D341Med (cell line): ENCODE measurements at regions not wholly inside any gene's neighbourhood (a gene's known extent, or its start where the extent isn't known, plus 50 kb on each side); places are given as distances from the start of the nearest gene placed in this dataset.

ENCODE experiments used
- DNase-seq: peaks from one replicate; pipeline ENCODE4 v3.0.0; 2012; ENCODE audit warnings: low spot score

GRCh38 chr4:123573866-123574508 lies 177.4 kb downstream of the SPRY1 start:
- no peak for DNase-seq

- no peak for DNase-seq
These were observed 178.7 kb downstream of the SPRY1 start for GRCh38 chr4:123575291-123575690.

- no peak for DNase-seq
These were observed 180.8 kb downstream of the SPRY1 start for GRCh38 chr4:123577225-123577906.

- no peak for DNase-seq
These were observed 181.9 kb downstream of the SPRY1 start for GRCh38 chr4:123578276-123579029.

GRCh38 chr4:123579961-123580360 lies 183.4 kb downstream of the SPRY1 start:
- DNase-seq, result no peak

DNA sequence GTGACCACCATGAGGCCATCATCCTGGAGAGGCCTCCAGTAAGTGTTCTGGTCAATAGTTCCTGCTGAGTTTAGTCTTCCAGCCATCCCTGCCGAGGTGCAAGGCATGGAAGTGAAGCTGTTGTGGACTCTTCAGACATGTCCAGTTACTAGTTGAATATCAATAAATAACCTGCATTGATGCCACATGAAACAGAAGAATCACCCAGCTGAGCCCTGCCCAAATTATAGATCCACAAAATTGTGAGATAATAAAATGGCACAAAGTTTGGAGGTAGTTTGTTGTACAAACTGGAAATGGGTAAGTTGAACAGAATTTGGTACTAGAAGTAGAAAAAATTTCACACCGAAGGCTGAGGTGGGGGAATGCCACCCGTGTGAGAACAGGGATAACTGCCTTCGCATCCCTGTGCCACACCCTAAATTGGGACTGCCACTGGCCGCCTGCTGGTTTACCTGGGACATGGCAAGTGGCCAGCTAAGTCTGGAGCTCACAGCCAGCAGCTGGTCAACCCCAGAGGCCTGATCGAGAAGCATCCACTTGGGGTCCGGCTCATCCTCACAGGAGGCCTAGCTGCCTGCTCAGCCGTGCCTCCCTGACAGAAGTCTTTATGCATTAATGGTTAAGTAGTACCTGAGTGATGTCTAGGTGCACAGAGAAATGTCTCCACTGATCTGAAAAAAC lies 184.5 kb downstream of the SPRY1 start:
- DNase-seq, result no peak

DNA sequence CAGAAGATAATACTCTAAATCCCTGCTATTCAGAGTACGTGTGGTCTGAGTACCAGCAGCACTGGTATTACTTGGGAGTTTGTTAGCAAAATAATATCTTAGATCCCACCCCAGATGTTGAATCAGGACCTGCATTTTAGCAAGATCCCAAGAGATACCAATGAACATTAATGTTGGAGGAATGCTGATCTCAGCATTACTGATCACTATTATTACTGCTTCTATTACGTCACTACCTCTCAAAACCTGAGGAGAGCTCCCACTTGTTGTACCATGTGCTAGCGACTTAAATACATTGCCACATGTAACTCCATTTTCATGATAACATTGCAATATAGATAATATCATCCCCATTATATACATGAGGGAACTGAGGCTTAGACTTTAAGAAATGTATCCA lies 185.2 kb downstream of the SPRY1 start:
- DNase-seq, result no peak

GRCh38 chr4:123583043-123583442 lies 186.4 kb downstream of the SPRY1 start:
- DNase-seq, result no peak

DNA sequence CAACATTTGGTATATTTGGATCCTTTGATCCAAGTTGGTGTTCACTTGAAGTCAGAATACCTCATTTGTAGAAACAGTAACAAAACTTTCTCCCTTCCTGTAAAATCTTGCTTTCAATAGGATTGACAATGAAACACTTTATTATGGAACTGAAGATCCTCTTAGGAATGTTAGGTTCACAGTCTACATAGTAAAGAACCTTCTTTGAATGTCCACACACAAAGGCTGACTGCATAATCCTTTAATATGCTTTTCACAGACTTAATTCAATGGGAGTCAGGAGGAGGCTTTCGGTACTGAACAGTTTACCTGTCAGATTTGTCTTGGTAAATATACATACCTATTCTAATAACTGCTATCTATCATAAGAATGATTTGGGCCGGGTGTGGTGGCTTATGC lies 188.5 kb downstream of the SPRY1 start:
- no peak for DNase-seq

DNA sequence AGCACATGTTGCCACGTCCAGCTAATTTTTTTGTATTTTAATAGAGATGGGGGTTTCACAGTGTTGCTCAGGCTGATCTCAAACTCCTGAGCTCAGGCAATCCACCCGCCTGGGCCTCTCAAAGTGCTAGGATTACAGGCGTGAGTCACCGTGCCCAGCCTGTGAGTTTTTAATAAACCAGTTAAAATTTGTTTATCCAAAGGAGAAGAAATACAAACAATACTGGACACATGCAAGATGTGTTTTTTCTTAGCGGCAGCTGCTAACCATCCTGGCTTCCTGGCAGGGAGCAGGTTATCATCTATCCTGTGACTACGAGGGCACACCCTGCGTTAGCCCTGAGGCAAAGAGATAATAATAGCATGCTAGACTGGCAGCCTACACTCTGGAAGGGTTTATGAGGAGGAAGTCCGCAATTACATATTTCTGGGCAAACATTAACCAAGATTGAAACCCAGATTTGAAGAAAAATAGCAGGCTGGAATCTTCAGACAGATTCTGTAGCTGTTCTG lies 191.4 kb downstream of the SPRY1 start:
- DNase-seq, result no peak

DNA sequence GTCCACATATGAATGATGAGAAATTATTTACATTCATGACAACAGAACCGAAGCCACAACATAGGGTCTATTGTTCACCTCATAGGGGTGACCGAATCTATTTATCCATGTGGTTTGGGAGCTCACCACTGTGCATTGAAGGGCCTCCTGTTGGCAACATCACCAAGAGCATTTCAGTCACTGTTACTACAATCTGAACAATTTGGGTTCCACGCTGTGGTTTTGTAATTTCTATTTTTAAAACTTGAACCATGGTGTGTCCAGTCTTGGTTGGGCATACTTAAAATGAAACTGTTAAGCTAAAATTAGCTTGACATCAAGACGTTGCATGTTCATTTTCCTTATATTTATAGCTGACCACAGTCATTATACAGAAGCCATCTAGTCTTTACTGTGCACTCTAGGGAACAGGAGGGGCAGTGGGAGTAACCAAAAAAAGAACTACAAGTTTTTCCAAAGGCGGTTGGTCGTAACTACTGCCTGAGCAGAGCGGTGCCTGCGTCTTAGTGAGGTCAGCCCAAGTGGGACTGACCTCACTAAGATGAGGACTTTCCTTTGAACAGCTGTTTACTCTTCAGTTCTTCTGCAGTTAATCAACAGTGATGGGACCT lies 192.1 kb downstream of the SPRY1 start:
- DNase-seq, result no peak

DNA sequence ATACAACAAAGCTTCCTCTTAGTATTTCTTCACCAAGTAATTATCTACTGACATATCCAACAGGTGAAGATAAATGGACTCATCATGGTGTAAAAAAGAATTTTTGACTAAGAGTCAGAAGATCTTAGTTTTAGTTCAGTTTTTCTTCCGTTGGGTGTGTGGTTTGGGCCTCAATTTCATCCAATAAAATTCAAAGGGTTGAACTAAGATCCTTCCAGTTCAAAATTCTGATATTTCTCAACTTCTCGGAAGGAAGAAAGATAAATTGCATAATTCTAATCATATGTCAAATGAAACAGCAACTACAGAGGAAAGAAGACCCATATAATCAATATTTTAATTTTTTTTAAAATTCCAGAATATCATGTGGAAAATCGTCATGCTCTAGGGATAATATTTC lies 192.7 kb downstream of the SPRY1 start:
- no peak for DNase-seq

- DNase-seq, result no peak
These were observed 195.3 kb downstream of the SPRY1 start for GRCh38 chr4:123591875-123592274.

DNA sequence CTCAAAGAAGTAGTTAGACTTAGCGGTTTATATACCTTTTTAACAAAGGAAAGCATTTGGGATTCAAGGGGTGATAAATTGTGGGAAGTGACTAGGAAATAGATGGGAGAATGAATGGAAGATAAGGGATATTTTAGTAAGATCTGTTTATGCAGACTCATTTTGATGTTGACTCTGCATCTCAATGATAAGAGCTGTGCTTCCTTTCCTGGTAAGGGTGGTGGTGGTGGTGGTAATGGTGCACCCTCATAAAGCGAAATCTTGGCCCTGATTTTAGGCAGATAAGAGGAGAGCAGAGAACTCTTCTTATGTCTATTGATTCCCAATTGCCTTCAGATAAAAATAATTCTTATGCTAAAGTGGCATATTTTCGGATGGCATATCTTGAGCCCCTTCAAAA lies 197.1 kb downstream of the SPRY1 start:
- DNase-seq, result no peak

GRCh38 chr4:123596805-123597204 lies 200.2 kb downstream of the SPRY1 start:
- DNase-seq, result no peak

GRCh38 chr4:123597586-123597985 lies 201.0 kb downstream of the SPRY1 start:
- DNase-seq, result no peak

- no peak for DNase-seq
These were observed 201.7 kb downstream of the SPRY1 start for GRCh38 chr4:123598331-123598730.

GRCh38 chr4:123599061-123599919 lies 202.7 kb downstream of the SPRY1 start:
- DNase-seq, result no peak

- DNase-seq, result no peak
These were observed 203.6 kb downstream of the SPRY1 start for GRCh38 chr4:123599920-123600810.
